GM12892 (cell line): ENCODE measurements at regions not wholly inside any gene's neighbourhood (a gene's known extent, or its start where the extent isn't known, plus 50 kb on each side); places are given as distances from the start of the nearest gene placed in this dataset.

Source experiments
- DNase-seq: peaks from one replicate; pipeline ENCODE4 v3.0.0; 2011; ENCODE audit not compliant: insufficient read length
- FAIRE-seq: peaks from 2 replicates; lab custom pipeline; 2011; peaks lifted over from hg19 to GRCh38; lab: Jason Lieb, UNC
- POLR2A ChIP-seq: IDR thresholded peaks from 2 replicates; pipeline ENCODE4 v1.6.1; 2011; ENCODE audit warnings: low read depth, low read length, control low read depth
- POLR2AphosphoS5 ChIP-seq: IDR thresholded peaks from 2 replicates; pipeline ENCODE4 v1.6.1; 2011; ENCODE audit warnings: low read depth, low read length, control low read depth
- TAF1 ChIP-seq: IDR thresholded peaks from 2 replicates; pipeline ENCODE4 v1.6.1; 2011; ENCODE audit warnings: low read depth, mild to moderate bottlenecking, control low read depth, low read length, borderline replicate concordance

GRCh38 chr12:93300611-93301021 lies 77.1 kb upstream of the NUDT4 start:
- TF ChIP-seq TAF1 (no peak), POLR2AphosphoS5 (no peak), POLR2A (no peak)
- FAIRE-seq (no peak), DNase-seq (no peak)

GRCh38 chr12:93302331-93303229 lies 75.1 kb upstream of the NUDT4 start:
- FAIRE-seq (peak; percentile 53), DNase-seq (no peak)
- TF ChIP-seq POLR2AphosphoS5 = no peak
- TF ChIP-seq POLR2A = no peak
- TF ChIP-seq TAF1 = no peak

GRCh38 chr12:93306636-93307035 lies 71.1 kb upstream of the NUDT4 start:
- FAIRE-seq (no peak), DNase-seq (no peak)
- TF ChIP-seq POLR2A (no peak), POLR2AphosphoS5 (no peak), TAF1 (no peak)

- DNase-seq (no peak), FAIRE-seq (no peak)
- TF ChIP-seq POLR2A = no peak
- TF ChIP-seq POLR2AphosphoS5 = no peak
- no peak for TF ChIP-seq TAF1
These were observed 69.4 kb upstream of the NUDT4 start for GRCh38 chr12:93308281-93308680.

- DNase-seq (no peak), FAIRE-seq (no peak)
- no peak for TF ChIP-seq TAF1
- TF ChIP-seq POLR2A = no peak
- no peak for TF ChIP-seq POLR2AphosphoS5
These were observed 65.9 kb upstream of the NUDT4 start for GRCh38 chr12:93311827-93312226.

DNA sequence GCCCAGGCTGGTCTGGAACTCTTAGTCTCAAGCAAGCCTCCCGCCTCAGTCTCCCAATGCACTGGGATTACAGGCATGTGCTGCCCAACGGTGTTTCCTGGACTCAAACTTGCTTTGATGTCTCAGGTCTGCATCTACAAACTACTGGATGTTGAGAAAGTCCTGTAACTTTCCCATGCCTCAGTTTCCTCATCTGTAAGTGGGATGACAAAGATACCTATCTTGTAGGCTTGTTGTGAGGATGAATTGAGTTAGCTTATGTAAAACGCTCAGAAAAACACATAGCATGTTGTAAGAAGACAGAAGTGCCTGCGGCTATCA lies 63.6 kb upstream of the NUDT4 start:
- FAIRE-seq (no peak), DNase-seq (no peak)
- TF ChIP-seq TAF1 = no peak
- TF ChIP-seq POLR2AphosphoS5 = no peak

GRCh38 chr12:93315385-93315906 lies 62.3 kb upstream of the NUDT4 start:
- FAIRE-seq = no peak
- DNase-seq = no peak
- TF ChIP-seq POLR2AphosphoS5 (no peak), TAF1 (no peak), POLR2A (no peak)

DNA sequence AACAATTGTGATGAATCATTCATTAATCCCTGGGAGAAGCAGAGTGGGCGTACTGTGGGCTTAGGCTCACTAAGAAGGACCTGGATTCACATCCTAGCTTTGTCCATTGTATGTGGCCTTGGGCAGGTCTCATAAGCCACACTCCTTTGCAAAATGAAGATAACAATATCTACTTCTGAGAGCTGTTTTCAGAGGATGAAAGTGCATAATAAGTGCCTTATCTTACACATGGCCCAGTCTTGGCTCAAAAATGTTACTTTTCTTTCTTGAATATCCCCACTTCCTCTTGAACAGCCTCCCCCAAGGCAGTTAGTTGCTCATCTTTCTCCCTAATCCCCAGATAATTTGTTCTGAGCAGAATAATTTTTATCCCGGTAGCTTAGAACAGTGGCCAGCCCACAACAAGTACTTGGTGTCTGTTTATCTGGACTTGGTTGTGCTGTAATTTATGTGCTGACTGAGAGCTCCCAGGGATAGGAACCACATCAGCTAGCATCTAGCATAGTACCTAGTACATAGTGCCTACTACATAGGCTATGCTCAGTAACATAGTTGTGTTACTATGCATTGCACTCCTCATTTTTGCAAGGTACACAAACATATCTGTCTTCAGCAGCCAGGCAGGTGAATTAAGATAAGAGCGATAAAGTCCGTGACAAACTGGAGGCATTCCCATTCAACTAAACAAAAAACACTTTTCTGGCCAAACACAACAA lies 61.7 kb upstream of the NUDT4 start:
- no peak for FAIRE-seq
- no peak for DNase-seq
- no peak for TF ChIP-seq POLR2AphosphoS5

DNA sequence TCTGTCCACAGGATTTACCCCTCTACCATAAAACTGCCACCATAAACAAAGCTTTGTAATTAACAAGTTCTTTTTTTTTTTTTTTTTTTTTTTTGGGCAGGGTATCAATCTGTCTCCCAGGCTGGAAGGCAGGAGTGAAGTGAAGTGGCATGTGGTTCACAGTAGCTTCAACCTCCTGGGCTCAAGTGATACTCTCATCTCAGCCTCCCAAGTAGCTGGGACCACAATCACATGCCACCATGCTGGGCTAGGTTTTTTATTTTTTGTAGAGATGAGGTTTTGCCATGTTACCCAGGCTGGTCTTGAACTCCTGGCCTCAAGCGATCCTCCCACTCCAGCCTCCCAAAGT lies 61.1 kb upstream of the NUDT4 start:
- FAIRE-seq (no peak), DNase-seq (no peak)
- TF ChIP-seq TAF1 = no peak
- no peak for TF ChIP-seq POLR2A
- no peak for TF ChIP-seq POLR2AphosphoS5

GRCh38 chr12:93317227-93317626 lies 60.5 kb upstream of the NUDT4 start:
- FAIRE-seq (no peak), DNase-seq (no peak)
- TF ChIP-seq POLR2AphosphoS5 = no peak
- TF ChIP-seq TAF1 = no peak
- no peak for TF ChIP-seq POLR2A

GRCh38 chr12:93318720-93319522 lies 58.8 kb upstream of the NUDT4 start:
- TF ChIP-seq TAF1 (no peak), POLR2A (no peak), POLR2AphosphoS5 (no peak)
- no peak for FAIRE-seq
- DNase-seq = no peak
